ENCODE measurements at regions not wholly inside any gene's neighbourhood (a gene's known extent, or its start where the extent isn't known, plus 50 kb on each side); places are given as distances from the start of the nearest gene placed in this dataset.

- no peak for DNase-seq (ENCODE audit: low read depth in 3 of 3, low spot score in 2 of 3)
Observed at GRCh38 chr12:64998371-64999147, 122.5 kb downstream of the WIF1 start.

GRCh38 chr12:64999148-64999425, 122.0 kb downstream of the WIF1 start:
- DNase-seq (ENCODE audit: low read depth in 3 of 3, low spot score in 2 of 3): no peak
